Choroid plexus epithelial cell (primary cell): ENCODE measurements at regions not wholly inside any gene's neighbourhood (a gene's known extent, or its start where the extent isn't known, plus 50 kb on each side); places are given as distances from the start of the nearest gene placed in this dataset.
A peak's percentile ranks its signal among the peaks of the same experiment; 100 is the strongest.

Source experiments
- DNase-seq: peaks from one replicate; pipeline ENCODE4 v3.0.0-alpha.2; 2010; ENCODE audit warnings: low read depth
- H3K4me3 ChIP-seq: 2 replicates; pipeline ENCODE4 v1.5.1; 2011; ENCODE audit warnings: low read depth, mild to moderate bottlenecking, control low read depth, low read length, moderate library complexity
- CTCF ChIP-seq: conservative IDR thresholded peaks from 2 replicates; pipeline ENCODE4 v1.5.1; 2011; ENCODE audit warnings: low read depth, mild to moderate bottlenecking, control low read depth, inconsistent platforms, low read length, moderate library complexity

- TF ChIP-seq CTCF: no peak
- no peak overlapping the region for H3K4me3 ChIP-seq
- DNase-seq: no peak
Measured at GRCh38 chr11:25350899-25351803, 854.3 kb downstream of the LUZP2 start.

GRCh38 chr11:25357133-25357532 lies 860.3 kb downstream of the LUZP2 start:
- no peak for TF ChIP-seq CTCF
- no peak overlapping the region for H3K4me3 ChIP-seq
- DNase-seq: no peak

- DNase-seq: peak; percentile 1
- no peak for TF ChIP-seq CTCF
Measured at GRCh38 chr11:25377466-25377865, 880.6 kb downstream of the LUZP2 start.

GRCh38 chr11:25396847-25397246 lies 900.0 kb downstream of the LUZP2 start:
- no peak overlapping the region for H3K4me3 ChIP-seq
- no peak for TF ChIP-seq CTCF
- DNase-seq: peak; percentile 7

More at GRCh38 chr11:25377466-25377865, 880.6 kb downstream of the LUZP2 start:
- H3K4me3 ChIP-seq: no peak overlapping the region

GRCh38 chr11:25408146-25408545 lies 911.3 kb downstream of the LUZP2 start:
- no peak for DNase-seq
- no peak for TF ChIP-seq CTCF
- no peak overlapping the region for H3K4me3 ChIP-seq

- no peak for TF ChIP-seq CTCF
- no peak for DNase-seq
Measured at GRCh38 chr11:25415793-25416192, 916.1 kb upstream of the ANO3 start.

More at GRCh38 chr11:25415793-25416192, 916.1 kb upstream of the ANO3 start:
- no peak overlapping the region for H3K4me3 ChIP-seq
